Left lung (tissue), 4 donors: ENCODE measurements at regions not wholly inside any gene's neighbourhood (a gene's known extent, or its start where the extent isn't known, plus 50 kb on each side); places are given as distances from the start of the nearest gene placed in this dataset.

Experiments used
- ATAC-seq: fragments of 200-7000 bp; cut with Tn5 transposase; one replicate; pipeline ENCODE4 v1.9.1; 2020; ENCODE audit warnings: moderate library complexity
- DNase-seq, 4 donors: peaks; one replicate each; pipeline ENCODE4 v3.0.0-alpha.2; 2013 to 2020
- H3K27ac ChIP-seq, 2 donors: fragments of 200-600 bp; sonication (generic) in 1 of 2; one replicate each; pipeline versions ENCODE4 v1.5.0 to v1.8.0; 2020 to 2021
- H3K27me3 ChIP-seq, 2 donors: fragments of 200-600 bp; sonication (generic) in 1 of 2; one replicate each; pipeline versions ENCODE4 v1.5.0 to v1.8.0; 2020 to 2021
- H3K36me3 ChIP-seq, 2 donors: fragments of 200-600 bp; sonication (generic) in 1 of 2; one replicate each; pipeline versions ENCODE4 v1.5.0 to v1.8.0; 2020 to 2021
- H3K4me1 ChIP-seq, 2 donors: fragments of 200-600 bp; one replicate each; pipeline ENCODE4 v1.8.0; 2021
- H3K4me3 ChIP-seq, 2 donors: fragments of 200-600 bp; sonication (generic) in 1 of 2; one replicate each; pipeline versions ENCODE4 v1.5.0 to v1.8.0; 2020 to 2021; ENCODE audit warnings: mild to moderate bottlenecking in 1 of 2
- H3K9me3 ChIP-seq, 2 donors: fragments of 200-600 bp; sonication (generic) in 1 of 2; one replicate each; pipeline versions ENCODE4 v1.5.0 to v1.8.0; 2020 to 2021
- intact Hi-C, 2 donors: fragments of 100-400 bp; cut with DNase I; formaldehyde crosslinking; loops; one replicate each; pipeline versions ENCODE4 v1.11.2 to v1.14.2; 2022
- TF ChIP-seq, protein P1 (sequence below), 2 donors: fragments of 200-600 bp; sonication (generic) in 1 of 2; IDR thresholded peaks; one replicate each; pipeline versions ENCODE4 v1.5.0 to v1.8.0; 2021; ENCODE audit warnings: antibody characterized with exemption in 2 of 2
- donor health status: DM: no; HTN: yes; CAD: no.
- donor health status: DM: no; HTN: no; CAD: no.

- Histone ChIP-seq H3K27me3 (no peaks in the 10 kb centered on the region), H3K4me1 (peaks cover 0 to 5% of the 10 kb centered on the region in 2 donors), H3K27ac (no peak overlapping the region), H3K4me3 (no peak overlapping the region), H3K9me3 (peaks cover 5 to 31% of the 10 kb centered on the region in 2 donors), H3K36me3 (no peaks in the 10 kb centered on the region)
- DNase-seq (no peak), ATAC-seq (no peak)
- TF ChIP-seq, protein P1, sequence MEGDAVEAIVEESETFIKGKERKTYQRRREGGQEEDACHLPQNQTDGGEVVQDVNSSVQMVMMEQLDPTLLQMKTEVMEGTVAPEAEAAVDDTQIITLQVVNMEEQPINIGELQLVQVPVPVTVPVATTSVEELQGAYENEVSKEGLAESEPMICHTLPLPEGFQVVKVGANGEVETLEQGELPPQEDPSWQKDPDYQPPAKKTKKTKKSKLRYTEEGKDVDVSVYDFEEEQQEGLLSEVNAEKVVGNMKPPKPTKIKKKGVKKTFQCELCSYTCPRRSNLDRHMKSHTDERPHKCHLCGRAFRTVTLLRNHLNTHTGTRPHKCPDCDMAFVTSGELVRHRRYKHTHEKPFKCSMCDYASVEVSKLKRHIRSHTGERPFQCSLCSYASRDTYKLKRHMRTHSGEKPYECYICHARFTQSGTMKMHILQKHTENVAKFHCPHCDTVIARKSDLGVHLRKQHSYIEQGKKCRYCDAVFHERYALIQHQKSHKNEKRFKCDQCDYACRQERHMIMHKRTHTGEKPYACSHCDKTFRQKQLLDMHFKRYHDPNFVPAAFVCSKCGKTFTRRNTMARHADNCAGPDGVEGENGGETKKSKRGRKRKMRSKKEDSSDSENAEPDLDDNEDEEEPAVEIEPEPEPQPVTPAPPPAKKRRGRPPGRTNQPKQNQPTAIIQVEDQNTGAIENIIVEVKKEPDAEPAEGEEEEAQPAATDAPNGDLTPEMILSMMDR (IDR thresholded peaks at IDR 0.05), result no peak
- intact Hi-C loops, result no loop called here
Observed at GRCh38 chr13:46484561-46484960, 68.4 kb upstream of the LRCH1 start.

DNA sequence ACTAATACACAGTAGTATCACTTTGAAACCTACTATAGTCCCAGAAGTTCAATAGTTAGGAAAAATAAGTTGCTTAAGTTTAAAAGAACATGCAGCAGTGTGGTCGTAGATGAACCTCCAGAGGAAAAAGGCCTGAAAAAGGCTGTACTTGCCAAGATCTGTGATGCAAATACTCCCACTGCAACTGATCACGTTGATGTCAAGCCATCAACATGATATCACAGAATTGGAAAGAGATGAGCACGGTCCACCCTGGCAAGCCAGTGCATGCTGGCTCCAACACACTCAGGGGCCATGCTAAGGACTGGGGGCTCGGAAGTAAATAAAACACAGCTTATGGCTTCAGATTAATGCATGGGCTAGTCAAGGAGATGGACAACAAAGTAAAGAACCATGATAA, 71.8 kb upstream of the LRCH1 start:
- H3K4me1 ChIP-seq, result no peaks in the 10 kb centered on the region
- no peak for DNase-seq
- ATAC-seq, result no peak
- H3K27me3 ChIP-seq, result no peaks in the 10 kb centered on the region
- H3K9me3 ChIP-seq, result peaks cover 5 to 31% of the 10 kb centered on the region in 2 donors
- intact Hi-C loops, result no loop called here
- H3K27ac ChIP-seq, result no peak overlapping the region
- TF ChIP-seq, protein P1 (IDR thresholded peaks at IDR 0.05), result no peak
- H3K36me3 ChIP-seq, result no peaks in the 10 kb centered on the region
- H3K4me3 ChIP-seq, result no peak overlapping the region

DNA sequence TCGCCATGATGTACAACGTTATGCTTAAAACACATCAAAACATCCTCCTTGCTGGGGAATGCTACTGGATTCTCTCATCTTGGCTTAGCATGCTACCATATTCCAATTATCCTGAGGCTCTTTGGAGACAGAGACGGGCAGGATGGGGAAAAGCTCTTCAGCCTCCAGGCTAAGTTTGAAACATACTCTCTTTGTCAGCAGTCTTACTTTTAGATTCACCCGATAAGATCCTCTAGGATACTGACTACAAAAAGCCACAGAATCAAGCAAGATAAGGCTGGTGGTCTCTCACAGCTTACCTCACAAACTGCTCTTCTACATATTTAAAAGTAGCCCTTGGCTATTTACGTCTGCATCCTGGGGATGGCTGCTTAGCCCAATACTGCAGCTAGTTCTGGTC, 72.8 kb upstream of the LRCH1 start:
- Histone ChIP-seq H3K27me3 (no peaks in the 10 kb centered on the region), H3K27ac (no peak overlapping the region), H3K9me3 (peaks cover 5 to 22% of the 10 kb centered on the region in 2 donors), H3K4me1 (no peaks in the 10 kb centered on the region), H3K36me3 (no peaks in the 10 kb centered on the region), H3K4me3 (no peak overlapping the region)
- ATAC-seq (no peak), DNase-seq (no peak)
- intact Hi-C loops, result no loop called here
- TF ChIP-seq, protein P1 (IDR thresholded peaks at IDR 0.05), result no peak

DNA sequence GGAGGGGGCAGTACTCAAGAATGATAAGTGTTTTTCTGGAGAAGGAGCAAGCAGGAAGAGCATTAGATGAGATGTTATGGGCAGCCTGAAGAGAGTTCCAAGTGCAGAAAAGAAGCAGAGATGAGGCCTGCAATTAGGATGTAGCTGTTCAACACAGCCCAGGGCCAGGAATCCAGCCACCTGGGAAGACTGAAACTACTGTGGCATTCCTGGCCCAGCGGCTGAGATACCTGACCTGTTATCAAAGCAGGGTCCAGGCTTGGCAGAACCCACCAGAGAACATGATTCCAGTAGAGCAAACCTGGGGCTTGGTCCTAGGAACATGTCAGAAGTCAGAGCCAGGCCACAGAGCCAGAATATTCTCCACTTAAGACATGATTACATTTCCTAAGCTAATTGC, 73.3 kb upstream of the LRCH1 start:
- no peaks in the 10 kb centered on the region for H3K36me3 ChIP-seq
- H3K4me3 ChIP-seq, result no peak overlapping the region
- no peak overlapping the region for H3K27ac ChIP-seq
- ATAC-seq (no peak), DNase-seq (no peak)
- TF ChIP-seq, protein P1 (IDR thresholded peaks at IDR 0.05), result no peak
- peaks cover 5 to 18% of the 10 kb centered on the region in 2 donors for H3K9me3 ChIP-seq
- intact Hi-C loops, result no loop called here
- H3K27me3 ChIP-seq, result no peaks in the 10 kb centered on the region
- H3K4me1 ChIP-seq, result no peaks in the 10 kb centered on the region

- ATAC-seq, result no peak
- Histone ChIP-seq H3K36me3 (no peaks in the 10 kb centered on the region), H3K27ac (no peak overlapping the region), H3K9me3 (peaks cover 5 to 14% of the 10 kb centered on the region in 2 donors), H3K27me3 (no peaks in the 10 kb centered on the region), H3K4me1 (no peaks in the 10 kb centered on the region), H3K4me3 (no peak overlapping the region)
- no peak for DNase-seq
- TF ChIP-seq, protein P1 (IDR thresholded peaks at IDR 0.05), result no peak
- intact Hi-C loops, result no loop called here
Observed at GRCh38 chr13:46479283-46479682, 73.7 kb upstream of the LRCH1 start.
